GM10266 (cell line): ENCODE measurements at regions not wholly inside any gene's neighbourhood (a gene's known extent, or its start where the extent isn't known, plus 50 kb on each side); places are given as distances from the start of the nearest gene placed in this dataset.

ENCODE experiments used
- DNase-seq: peaks from one replicate; pipeline ENCODE4 v3.0.0; 2012; ENCODE audit errors: extremely low spot score
- CTCF ChIP-seq: IDR thresholded peaks from 2 replicates; pipeline ENCODE4 v1.5.1; 2012; ENCODE audit warnings: mild to moderate bottlenecking, low read depth; ENCODE audit not compliant: control insufficient read depth, insufficient read depth; ENCODE audit errors: missing control alignments

DNA sequence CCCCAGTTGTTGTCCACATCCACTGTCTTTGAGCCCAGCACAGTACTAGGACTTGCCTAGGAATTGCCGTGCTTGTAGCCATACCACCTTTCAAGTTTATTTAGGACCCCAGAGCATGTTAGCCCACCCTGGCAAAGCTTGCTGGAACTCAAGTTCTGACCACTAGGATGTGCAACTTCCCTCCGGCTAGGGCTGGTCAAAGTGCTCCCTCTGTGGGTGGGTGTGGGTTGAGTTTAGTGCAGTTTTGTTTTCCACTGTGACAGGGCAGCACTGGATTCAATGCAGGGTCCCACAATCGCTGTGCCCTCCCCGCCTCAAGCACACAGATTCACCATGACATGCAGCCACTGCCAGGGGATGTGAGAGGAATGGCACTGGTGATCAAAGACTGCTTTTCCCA is 96.0 kb downstream of the RASGEF1B start:
- TF ChIP-seq CTCF: no peak
- DNase-seq: no peak

DNA sequence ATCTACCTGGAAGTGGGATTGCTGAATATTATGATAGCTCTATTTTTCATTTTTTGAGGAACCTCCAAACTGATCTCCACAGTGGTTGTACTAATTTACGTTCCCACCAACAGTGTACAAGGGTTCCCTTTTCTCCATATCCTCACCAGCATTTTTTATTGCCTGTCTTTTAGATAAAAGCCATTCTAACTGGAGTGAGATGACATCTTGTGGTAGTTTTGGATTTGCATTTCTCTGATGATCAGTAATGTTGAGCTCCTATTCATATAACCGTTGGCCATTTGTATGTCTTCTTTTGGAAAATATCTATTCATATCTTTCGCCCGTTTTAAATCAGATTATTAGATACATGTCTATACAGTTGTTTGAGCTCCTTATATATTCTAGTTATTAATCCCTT is 101.8 kb downstream of the RASGEF1B start:
- no peak for DNase-seq
- TF ChIP-seq CTCF: no peak

- no peak for TF ChIP-seq CTCF
- DNase-seq: no peak
These were observed 104.9 kb downstream of the RASGEF1B start for GRCh38 chr4:81366779-81367178.

GRCh38 chr4:81360737-81361136 is 111.0 kb downstream of the RASGEF1B start:
- TF ChIP-seq CTCF: no peak
- DNase-seq: no peak

GRCh38 chr4:81359207-81359606 is 112.5 kb downstream of the RASGEF1B start:
- no peak for TF ChIP-seq CTCF
- DNase-seq: no peak

GRCh38 chr4:81358154-81358553 is 113.6 kb downstream of the RASGEF1B start:
- TF ChIP-seq CTCF: no peak
- no peak for DNase-seq

DNA sequence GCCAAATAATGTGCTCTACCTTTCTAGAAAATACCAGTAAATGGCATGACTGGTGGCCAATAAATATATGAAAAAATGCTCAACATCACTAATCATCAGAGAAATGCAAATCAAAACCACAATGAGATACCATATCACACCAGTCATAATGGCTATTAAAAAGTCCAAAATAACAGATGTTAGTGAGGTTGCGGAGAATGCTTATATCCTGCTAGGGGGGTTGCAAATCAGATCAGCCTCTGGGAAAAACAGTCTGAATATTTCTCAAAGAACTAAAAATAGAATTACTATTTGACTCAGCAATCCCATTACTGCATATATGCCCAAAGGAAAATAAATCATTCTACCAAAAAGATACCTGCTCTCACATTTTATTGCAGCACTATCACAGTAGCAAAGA is 115.1 kb downstream of the RASGEF1B start:
- TF ChIP-seq CTCF: no peak
- DNase-seq: no peak

- no peak for TF ChIP-seq CTCF
- DNase-seq: no peak
These were observed 116.6 kb downstream of the RASGEF1B start for GRCh38 chr4:81355136-81355535.
